ENCODE measurements at regions not wholly inside any gene's neighbourhood (a gene's known extent, or its start where the extent isn't known, plus 50 kb on each side); places are given as distances from the start of the nearest gene placed in this dataset.

DNA sequence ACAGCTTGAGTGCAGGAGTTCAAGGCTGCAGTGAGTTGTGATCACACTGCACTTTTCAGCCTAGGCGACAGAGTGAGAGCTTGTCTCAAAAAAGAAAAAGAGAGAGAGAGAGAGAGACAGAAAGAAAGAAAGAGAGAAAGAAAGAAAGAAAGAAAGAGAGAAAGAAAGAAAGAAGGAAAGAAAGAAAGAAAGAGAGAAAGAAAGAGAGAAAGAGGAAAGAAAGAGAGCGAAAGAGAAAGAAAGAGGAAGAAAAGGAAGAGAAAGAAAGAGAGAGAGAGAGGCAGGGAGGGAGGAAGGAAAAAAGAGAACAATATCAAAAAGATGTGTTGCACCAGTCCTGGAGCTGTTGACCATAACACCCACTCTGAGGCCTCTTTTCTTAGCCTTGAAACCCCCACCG, 89.8 kb upstream of the MBOAT2 start:
- intact Hi-C loops (cut with DNase I) = no loop called here
- ATAC-seq (no peak), DNase-seq (ENCODE audit: low spot score) (no peak)

DNA sequence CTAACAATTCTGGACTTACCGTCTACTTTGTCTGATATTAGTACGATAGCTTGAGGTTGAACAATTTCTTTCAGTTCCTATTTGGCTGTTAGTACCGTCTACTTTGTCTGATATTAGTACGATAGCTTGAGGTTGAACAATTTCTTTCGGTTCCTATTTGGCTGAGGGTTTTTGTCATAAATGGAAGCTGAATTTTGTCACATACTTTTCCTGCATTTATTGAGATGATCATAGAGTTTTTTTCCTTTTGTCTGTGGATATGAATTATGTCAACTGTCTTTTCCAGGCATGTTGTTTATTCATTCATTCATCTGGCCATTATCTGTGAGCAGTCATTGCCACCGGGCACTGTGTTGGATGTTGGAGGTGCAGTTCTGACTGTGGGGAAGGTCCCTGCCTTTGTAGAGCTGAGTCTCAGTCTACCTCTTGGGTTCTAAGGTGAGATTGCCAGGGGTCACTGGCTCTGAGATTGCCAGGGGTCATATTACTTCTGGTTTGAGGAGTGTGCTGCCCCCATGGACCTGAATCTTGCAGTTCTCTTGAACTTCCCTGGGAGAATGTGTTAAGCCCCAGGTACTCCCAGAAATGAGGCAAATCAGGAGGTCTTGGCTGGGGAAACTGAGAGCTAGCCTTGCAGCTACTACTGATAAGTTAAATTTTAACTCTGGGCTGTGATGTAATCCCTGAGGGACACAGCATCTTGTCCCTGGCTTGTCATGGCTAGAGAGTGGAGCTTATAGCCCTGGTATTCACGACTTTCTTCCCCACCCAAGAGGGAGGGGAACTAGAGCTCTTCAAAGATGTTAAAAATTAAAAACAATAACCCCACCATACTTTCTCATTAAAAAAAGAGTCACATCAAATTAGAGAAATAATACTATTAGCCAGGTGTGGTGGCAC, 89.1 kb upstream of the MBOAT2 start:
- ATAC-seq (no peak), DNase-seq (ENCODE audit: low spot score) (no peak)
- intact Hi-C loops (cut with DNase I) = no loop called here

DNA sequence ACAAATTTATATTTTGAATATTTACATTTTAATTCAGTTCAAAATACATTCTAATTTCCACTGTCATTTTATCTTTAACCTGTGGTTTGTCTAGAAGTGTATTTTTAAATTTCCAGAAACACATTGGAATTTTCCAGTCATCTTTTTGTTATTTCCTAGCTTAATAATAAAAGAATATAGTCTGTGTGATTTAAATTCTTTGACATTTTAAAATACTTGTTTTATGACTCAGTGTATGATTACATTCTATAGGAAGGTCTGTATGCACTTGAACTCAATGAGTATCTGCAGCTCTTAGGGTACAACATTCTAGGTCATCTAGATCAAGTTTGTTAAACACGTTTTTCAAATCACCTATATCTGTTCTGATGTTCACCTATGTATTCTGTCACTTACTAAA, 88.3 kb upstream of the MBOAT2 start:
- intact Hi-C loops (cut with DNase I) = no loop called here
- ATAC-seq (no peak), DNase-seq (ENCODE audit: low spot score) (no peak)

DNA sequence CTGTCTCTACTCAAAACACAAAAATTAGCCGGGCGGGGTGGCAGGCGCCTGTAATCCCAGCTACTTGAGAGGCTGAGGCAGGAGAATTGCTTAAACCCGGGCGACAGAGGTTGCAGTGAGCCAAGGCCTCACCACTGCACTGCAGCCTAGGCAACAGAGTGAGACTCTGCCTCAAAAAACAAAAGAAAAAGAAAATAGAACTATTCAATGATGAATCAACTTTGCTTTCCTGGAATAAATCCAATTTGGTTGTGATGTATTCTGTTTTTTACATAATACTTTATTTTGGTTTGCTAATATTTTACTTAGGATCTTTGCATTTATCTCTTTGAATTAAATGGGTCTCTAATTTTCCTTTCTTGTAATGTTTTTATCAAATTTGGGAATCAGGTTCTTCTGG, 86.3 kb upstream of the MBOAT2 start:
- DNase-seq (ENCODE audit: low spot score) = no peak
- intact Hi-C loops (cut with DNase I) = loop anchor here (1.0 kb wide), 1 partner anchor 29 kb away; no protein-coding TSS in a partner anchor
- ATAC-seq = no peak

DNA sequence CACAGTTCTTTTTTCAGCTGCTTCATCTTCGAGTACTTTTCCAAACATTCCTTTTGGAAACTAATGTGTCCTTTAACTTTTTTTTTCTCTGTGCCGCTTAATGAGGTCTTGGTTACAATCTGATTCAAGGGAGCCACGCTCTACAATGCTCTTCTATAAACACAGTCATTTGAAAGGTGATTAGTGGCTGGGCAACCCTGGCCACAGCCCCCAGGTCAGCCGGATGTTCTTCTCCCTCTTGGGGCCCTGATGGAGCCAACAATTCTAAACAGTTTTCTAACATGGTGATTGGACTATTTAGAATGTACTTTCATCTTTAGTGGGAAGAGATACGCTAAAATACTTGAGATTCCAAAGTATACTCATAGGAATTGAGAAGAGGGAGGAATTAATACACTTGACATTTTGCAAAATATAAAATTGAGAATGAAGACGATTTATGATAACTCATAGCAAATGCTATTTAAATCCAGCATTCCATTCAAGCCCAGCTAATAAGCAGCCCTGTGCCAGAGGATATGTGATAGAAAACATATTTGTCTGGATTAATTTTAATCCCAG, 83.7 kb upstream of the MBOAT2 start:
- ATAC-seq = no peak
- DNase-seq (ENCODE audit: low spot score) = no peak
- intact Hi-C loops (cut with DNase I) = no loop called here

DNA sequence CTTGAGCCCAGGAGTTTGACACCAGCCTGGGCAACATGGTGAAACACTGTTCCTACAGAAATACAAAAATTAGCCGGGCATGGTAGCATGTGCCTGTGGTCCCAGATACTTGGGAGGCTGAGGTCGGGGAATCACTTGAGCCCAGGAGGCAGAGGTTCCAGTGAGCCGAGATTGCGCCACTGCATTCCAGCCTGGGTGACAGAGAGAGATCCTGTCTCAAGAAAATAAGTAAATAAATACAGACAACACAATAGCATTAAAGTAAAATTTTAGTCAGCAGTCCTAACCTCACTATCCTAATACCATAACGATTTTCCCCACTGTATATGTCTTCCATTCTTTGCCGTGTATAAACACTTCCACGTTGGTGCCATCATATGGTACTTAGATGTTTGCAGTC, 83.0 kb upstream of the MBOAT2 start:
- DNase-seq (ENCODE audit: low spot score) (no peak), ATAC-seq (no peak)
- intact Hi-C loops (cut with DNase I) = no loop called here

DNA sequence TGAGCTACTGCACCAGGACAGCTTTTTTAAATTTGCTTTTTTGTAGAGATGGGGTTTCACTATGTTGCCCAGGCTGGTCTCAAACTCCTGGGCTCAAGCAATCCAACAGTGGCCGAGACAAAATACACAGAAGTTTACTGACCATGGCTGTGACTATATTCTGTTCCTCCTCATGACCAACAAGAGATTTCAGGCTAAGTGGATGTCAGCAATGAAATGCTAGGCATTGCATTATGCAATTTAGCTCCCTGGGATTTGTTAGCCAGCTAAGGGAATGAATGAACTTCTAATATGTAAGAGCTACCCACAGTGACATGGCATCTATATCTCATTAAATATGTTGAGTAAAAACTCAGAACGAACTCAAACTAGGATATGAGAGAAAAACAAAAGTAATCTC, 81.9 kb upstream of the MBOAT2 start:
- DNase-seq (ENCODE audit: low spot score) = no peak
- intact Hi-C loops (cut with DNase I) = no loop called here
- ATAC-seq = no peak

DNA sequence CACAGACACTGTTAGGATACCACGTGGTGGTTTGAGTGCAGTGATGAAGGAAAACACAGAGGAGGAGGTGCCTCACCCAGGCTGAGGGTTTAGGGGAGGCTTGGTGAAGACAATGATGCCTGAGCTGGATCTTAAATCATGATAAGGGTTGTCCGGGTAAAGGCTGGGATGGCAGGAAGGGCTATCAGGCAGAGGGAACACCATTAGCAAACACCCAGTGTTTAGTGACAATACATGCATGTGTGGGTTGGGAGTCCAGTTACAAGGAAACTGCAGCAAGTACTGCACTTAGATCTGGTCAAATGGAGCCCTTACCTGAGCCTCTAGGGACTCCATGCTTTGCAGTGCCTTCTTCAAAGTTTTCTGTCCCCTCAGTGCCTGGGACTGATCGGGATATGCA, 79.8 kb upstream of the MBOAT2 start:
- ATAC-seq = no peak
- DNase-seq (ENCODE audit: low spot score) = no peak
- intact Hi-C loops (cut with DNase I) = no loop called here

DNA sequence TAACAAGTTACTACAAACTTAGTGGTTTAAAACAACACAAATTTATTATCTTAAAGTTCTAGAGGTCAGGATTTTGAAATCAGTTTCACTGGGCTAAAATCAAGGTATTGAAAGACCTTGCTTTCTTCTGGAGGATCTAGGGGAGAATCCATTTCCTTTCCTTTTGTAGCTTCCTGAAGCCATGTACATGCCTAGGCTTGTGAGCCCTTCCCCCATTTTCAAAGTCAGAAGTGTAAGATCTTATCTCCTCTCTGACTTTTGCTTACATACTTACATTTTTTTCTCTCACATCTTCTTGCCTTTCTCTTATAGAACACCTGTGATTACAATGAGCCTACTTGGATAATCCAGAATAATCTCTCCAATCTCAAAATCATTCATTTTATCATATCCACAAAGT, 78.7 kb upstream of the MBOAT2 start:
- ATAC-seq (no peak), DNase-seq (ENCODE audit: low spot score) (no peak)
- intact Hi-C loops (cut with DNase I) = no loop called here

DNA sequence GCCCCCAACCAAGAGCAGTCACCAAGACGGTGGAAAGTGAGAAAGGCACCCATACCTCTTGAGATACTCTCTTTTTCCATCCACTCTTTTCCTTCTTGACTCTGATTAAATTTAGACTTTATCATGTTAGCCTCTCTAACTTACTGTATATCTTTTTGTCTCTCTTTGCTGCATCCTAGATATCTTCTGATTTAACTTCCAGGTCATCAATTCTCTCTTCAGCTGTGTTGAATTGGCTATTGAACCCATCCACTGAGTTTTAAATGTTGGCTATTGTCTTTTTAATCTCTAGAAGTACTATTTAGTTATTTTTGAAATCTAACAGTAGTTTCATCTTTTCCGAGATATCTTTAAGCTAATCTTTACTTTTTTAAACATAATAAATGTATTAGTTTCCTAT, 78.3 kb upstream of the MBOAT2 start:
- ATAC-seq (no peak), DNase-seq (ENCODE audit: low spot score) (no peak)
- intact Hi-C loops (cut with DNase I) = no loop called here

DNA sequence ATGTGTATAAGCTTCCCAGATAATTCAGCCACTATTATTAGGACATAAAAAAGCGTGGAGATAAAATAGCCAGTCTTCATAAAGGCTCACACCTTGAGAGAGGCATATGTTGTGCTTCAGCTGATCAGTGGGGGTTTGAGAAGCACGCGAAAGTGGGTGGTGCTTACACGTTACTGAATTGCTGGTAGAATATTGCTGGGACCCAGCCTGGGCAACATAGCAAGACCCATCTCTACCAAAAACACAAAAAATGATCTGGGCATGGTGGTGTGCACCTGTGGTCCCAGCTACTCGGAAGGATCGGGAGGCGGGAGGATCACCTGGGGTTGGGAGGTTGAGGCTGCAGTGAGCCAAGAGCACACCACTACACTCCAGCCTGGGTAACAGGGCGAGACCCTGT, 74.9 kb upstream of the MBOAT2 start:
- ATAC-seq (no peak), DNase-seq (ENCODE audit: low spot score) (no peak)
- intact Hi-C loops (cut with DNase I) = loop anchor here (5.0 kb wide), 1 partner anchor 1624 kb away; no protein-coding TSS in a partner anchor

DNA sequence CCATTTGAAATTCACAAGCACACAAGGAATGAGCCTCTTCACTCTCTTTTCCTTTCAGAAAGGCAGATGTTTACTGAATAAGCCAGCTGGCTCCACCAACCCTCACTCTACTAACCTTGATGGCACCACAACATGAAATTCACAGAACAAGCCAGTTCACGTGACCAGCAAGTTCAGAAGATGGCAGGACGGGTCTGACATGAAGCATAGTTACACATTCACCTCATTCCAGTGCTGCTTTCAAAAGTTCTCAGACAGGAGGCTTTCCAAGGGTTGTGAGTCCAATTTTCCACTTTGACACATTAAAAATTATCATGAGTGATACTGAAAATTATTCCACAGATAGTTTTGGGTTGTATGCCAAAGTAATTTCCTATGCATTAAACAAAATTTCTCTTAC, 74.2 kb upstream of the MBOAT2 start:
- intact Hi-C loops (cut with DNase I) = loop anchor here (5.0 kb wide), 1 partner anchor 1625 kb away; no protein-coding TSS in a partner anchor
- ATAC-seq (no peak), DNase-seq (ENCODE audit: low spot score) (no peak)

DNA sequence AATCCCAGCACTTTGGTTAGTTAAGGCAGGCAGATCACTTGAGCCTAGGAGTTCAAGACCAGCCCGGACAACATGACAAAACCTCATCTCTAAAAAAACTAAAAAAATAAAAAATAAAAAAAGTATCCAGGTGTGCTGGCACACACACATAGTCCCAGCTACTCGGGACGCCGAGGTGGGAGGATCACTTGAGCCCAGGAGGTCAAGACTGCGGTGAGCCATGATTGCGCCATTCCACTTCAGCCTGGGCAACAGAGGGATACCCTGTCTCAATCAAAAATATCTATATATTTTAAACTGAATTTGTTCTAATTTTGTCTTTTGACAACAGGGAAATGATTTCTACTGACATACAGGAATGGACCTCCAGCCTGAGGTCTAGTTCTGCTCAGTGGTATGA, 73.3 kb upstream of the MBOAT2 start:
- intact Hi-C loops (cut with DNase I) = loop anchor here (5.0 kb wide), 1 partner anchor 1626 kb away; no protein-coding TSS in a partner anchor
- DNase-seq (ENCODE audit: low spot score) (no peak), ATAC-seq (no peak)

DNA sequence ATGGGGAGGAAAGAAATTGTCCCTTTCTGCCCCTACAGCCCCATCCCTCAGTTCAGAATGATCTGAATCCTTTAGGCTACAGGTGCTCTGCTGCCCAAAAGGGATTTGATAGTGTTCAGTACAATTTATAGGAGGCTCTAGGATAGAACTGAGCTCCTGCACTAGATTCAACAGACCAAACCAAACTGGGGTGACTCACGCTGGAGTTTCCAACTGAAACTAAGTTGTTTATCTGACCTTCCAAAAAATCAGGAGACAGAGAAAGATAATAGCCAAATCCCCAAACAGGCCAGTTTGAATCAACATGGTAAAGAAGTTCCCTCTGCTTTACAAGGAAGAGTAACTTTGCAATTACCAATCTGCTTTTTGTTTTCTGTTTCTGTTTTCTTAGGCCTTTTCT, 72.7 kb upstream of the MBOAT2 start:
- ATAC-seq = no peak
- intact Hi-C loops (cut with DNase I) = loop anchor here (5.0 kb wide), 1 partner anchor 1626 kb away; no protein-coding TSS in a partner anchor
- no peak for DNase-seq (ENCODE audit: low spot score)

DNA sequence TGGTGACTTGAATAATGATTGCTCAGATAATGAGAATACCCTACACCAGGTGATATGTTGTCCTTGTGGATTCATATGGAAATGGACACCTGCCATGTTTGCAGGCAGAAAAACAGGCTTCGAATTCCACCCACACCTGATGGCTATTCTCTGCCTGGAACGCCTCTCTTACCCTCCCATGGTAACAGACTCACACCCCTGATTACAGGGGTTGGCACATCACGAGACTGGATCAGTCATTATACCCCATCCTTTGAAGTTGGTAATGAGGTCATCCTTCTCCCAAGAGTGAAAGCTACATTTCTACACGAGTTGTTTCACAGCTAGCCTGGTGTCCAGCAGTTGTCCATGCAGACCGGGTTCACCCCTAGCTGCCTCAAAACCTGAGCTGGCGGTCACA, 71.4 kb upstream of the MBOAT2 start:
- no peak for ATAC-seq
- intact Hi-C loops (cut with DNase I) = loop anchor here (5.0 kb wide), 1 partner anchor 1627 kb away; no protein-coding TSS in a partner anchor
- DNase-seq (ENCODE audit: low spot score) = no peak

DNA sequence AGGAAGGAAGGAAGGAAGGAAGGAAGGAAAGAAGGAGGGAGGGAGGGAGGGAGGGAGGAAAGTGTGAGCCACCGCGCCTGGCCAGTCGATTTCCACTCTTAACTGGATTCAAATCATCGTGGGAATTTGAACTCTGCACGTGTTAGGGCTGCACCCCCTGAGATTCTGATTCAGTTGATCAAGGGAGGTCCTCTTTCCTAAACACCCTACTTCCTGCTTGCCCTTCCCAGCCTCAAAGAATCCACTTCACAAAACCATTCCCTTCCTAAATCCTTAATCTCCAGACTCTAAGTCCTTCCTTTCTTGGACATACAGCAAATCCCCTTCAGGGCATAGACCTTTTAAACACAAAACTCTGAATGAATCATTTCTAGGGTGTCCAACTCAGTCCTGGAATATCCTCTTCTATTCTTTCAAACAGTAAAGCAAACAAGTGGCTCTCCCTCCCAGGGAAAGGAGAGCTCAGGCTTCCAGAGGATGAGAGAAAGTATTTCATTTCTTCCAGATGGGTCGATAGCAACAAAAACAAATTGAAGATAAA, 68.2 kb upstream of the MBOAT2 start:
- ATAC-seq (no peak), DNase-seq (ENCODE audit: low spot score) (no peak)
- intact Hi-C loops (cut with DNase I) = no loop called here

DNA sequence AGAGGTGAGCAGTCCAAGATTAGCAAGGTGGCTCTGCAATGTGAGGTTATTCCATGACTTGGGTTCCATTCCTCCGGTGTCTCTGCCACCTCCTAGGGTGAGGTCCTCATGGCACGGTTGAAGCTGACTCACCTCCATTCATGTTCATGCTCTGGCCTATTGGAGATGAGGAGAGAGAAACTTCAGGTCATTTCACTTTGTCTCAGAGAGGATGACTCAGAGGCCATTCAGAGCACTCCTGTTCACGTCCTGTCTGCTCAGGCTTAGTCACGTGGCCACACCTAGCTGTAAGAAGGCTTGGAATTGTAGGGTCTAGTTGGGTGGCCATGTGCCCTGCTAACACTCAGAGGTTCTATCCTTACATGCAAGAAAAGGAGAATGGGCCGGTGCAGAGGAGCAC, 67.5 kb upstream of the MBOAT2 start:
- no peak for ATAC-seq
- DNase-seq (ENCODE audit: low spot score) = no peak
- intact Hi-C loops (cut with DNase I) = no loop called here

DNA sequence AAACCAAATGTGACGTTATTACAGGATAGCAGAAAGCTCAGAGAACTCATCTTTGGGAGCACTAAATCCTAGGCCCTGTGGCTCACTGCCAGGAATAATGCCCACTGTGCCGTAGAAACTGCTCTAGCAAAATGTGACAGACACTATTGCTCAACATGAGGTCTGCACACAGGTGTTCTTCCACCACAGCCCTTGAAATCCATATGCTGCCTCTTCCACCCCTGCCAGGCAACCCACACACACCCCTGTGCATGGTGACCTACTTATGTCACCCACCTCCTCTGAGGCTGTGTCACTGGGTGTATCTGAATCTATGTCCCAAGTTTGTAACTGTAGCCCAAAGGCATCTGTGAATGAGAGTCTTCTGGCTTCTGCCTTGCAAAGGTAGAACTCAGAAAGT, 66.1 kb upstream of the MBOAT2 start:
- intact Hi-C loops (cut with DNase I) = no loop called here
- DNase-seq (ENCODE audit: low spot score) = no peak
- ATAC-seq = no peak

DNA sequence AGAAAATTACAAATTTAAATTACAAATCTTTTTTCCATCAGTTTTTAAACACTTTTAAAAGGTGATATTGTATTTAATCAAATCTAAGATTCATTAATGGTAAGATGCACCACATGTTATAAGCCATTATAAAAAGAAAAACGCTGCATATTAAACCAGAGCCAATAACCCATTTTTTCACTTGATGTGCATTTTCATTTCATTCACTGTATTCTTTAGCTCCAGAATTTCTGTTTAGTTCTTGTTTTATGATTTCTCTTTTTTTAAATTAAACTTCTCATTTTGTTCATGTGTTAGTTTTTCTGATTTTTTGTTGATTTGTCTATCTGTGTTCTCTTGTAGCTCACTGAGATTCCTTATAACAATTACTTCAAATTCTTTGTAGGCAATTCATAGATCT, 62.4 kb upstream of the MBOAT2 start:
- intact Hi-C loops (cut with DNase I) = no loop called here
- ATAC-seq (no peak), DNase-seq (ENCODE audit: low spot score) (no peak)

DNA sequence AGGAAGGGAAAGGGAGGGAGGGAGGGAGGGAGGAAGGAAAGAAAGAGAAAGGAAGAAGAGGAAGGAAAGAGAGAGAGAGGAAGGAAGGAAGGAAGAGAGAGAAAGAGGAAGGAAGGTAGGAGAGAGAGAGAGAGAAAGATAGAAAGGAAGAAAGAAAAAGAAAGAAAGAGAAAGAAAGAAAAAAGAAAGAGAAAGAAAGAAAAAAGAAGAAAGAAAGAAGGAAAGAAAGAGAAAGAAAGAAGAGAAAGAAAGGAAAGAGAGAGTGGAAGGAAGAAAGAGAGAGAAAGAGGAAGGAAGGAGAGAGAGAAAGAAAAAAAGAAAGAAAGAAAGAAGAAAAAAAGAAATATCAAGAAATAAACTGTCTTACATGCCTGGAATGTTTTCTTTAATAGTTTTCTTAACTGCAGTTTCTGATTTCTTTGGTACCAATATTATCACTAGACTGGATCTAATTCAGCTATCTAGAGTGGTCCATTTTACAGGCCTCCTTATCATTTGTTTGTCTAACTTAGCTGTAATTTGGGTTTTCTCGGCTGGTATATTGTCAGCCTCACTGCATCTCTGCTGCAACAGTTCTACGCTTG, 59.6 kb upstream of the MBOAT2 start:
- ATAC-seq = no peak
- intact Hi-C loops (cut with DNase I) = no loop called here
- DNase-seq (ENCODE audit: low spot score) = no peak
